ENCODE measurements at regions not wholly inside any gene's neighbourhood (a gene's known extent, or its start where the extent isn't known, plus 50 kb on each side); places are given as distances from the start of the nearest gene placed in this dataset.

GRCh38 chr2:33728106-33728505 lies 129.0 kb upstream of the FAM98A start:
- H3K27me3 Mint-ChIP-seq (ENCODE audit: low read depth) = peaks cover 9% of the 10 kb centered on the region
- no peak overlapping the region for H3K27ac Mint-ChIP-seq (ENCODE audit: unreplicated experiment)
- H3K9me3 Mint-ChIP-seq (ENCODE audit: low read depth) = no peaks in the 10 kb centered on the region
- no peaks in the 10 kb centered on the region for H3K36me3 Mint-ChIP-seq (ENCODE audit: low read depth)
- no peaks in the 10 kb centered on the region for H3K4me1 Mint-ChIP-seq (ENCODE audit: low read depth)
- no peak overlapping the region for H3K4me3 Mint-ChIP-seq (ENCODE audit: unreplicated experiment)
- TF ChIP-seq, protein P1, sequence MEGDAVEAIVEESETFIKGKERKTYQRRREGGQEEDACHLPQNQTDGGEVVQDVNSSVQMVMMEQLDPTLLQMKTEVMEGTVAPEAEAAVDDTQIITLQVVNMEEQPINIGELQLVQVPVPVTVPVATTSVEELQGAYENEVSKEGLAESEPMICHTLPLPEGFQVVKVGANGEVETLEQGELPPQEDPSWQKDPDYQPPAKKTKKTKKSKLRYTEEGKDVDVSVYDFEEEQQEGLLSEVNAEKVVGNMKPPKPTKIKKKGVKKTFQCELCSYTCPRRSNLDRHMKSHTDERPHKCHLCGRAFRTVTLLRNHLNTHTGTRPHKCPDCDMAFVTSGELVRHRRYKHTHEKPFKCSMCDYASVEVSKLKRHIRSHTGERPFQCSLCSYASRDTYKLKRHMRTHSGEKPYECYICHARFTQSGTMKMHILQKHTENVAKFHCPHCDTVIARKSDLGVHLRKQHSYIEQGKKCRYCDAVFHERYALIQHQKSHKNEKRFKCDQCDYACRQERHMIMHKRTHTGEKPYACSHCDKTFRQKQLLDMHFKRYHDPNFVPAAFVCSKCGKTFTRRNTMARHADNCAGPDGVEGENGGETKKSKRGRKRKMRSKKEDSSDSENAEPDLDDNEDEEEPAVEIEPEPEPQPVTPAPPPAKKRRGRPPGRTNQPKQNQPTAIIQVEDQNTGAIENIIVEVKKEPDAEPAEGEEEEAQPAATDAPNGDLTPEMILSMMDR (IDR thresholded peaks at IDR 0.05) = no peak
- no peak for DNase-seq (ENCODE audit: low spot score)

DNA sequence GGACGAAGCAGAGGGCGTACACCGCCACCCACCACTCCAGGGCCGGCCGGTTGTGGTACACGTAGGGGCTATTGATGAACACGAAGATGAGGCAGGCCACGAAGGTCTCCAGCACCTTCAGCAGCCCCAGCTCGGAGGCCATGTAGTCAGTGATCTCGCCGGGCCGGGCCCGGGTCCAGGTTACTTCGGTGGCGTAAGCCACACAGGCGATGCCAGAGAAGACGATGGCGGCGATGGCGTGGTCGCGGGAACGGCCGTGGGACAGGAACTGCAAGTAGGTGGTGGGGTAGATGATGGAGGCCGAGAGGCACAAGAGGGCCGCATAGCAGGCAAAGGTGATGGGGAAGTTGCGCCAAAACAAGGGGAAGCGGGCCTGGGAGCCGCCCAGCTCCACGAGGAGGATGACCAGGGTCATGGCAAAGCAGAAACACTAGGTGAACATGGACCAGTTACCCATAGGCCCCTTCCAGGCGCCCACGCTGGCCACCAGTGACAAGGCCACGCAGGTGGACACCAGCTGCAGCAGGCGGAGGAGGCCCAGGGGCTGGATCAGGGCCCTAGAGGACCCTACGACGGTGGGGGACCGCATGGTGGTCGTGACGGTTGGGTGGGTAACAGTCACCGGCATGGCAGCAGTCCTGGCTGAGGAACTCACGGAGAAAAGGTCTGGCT lies 128.4 kb upstream of the FAM98A start:
- TF ChIP-seq, protein P1 (IDR thresholded peaks at IDR 0.05) = no peak
- no peaks in the 10 kb centered on the region for H3K36me3 Mint-ChIP-seq (ENCODE audit: low read depth)
- DNase-seq (ENCODE audit: low spot score) = peak; percentile 87
- H3K27ac Mint-ChIP-seq (ENCODE audit: unreplicated experiment) = no peak overlapping the region
- peaks cover 11% of the 10 kb centered on the region for H3K27me3 Mint-ChIP-seq (ENCODE audit: low read depth)
- H3K4me1 Mint-ChIP-seq (ENCODE audit: low read depth) = no peaks in the 10 kb centered on the region
- no peak overlapping the region for H3K4me3 Mint-ChIP-seq (ENCODE audit: unreplicated experiment)
- no peaks in the 10 kb centered on the region for H3K9me3 Mint-ChIP-seq (ENCODE audit: low read depth)

DNA sequence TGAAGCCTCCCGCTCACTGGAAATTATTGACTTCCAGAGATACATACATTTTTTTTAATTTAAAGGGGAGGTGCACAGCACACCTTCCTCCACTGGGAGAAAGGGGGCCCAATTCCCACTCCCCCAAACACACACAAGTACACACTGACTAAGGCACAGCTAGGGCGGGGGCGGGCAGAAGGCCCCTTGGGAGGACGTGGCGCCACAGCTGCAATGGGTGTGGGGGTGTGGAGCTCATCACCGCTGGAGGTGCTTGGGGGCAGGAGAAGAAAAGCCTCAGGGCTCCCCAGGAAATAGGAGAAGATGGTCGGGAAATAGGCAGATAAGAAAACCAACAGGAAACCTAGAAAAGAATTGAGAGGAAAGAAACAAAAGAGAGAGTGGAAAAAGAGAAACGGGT lies 127.3 kb upstream of the FAM98A start:
- Mint-ChIP-seq H3K27me3 (ENCODE audit: low read depth) (peaks cover 15% of the 10 kb centered on the region), H3K36me3 (ENCODE audit: low read depth) (no peaks in the 10 kb centered on the region), H3K4me1 (ENCODE audit: low read depth) (no peaks in the 10 kb centered on the region), H3K27ac (ENCODE audit: unreplicated experiment) (no peak overlapping the region), H3K9me3 (ENCODE audit: low read depth) (no peaks in the 10 kb centered on the region), H3K4me3 (ENCODE audit: unreplicated experiment) (no peak overlapping the region)
- TF ChIP-seq, protein P1 (IDR thresholded peaks at IDR 0.05) = no peak
- DNase-seq (ENCODE audit: low spot score) = no peak

- no peaks in the 10 kb centered on the region for H3K4me1 Mint-ChIP-seq (ENCODE audit: low read depth)
- no peaks in the 10 kb centered on the region for H3K9me3 Mint-ChIP-seq (ENCODE audit: low read depth)
- H3K27ac Mint-ChIP-seq (ENCODE audit: unreplicated experiment) = no peak overlapping the region
- peaks cover 28% of the 10 kb centered on the region for H3K27me3 Mint-ChIP-seq (ENCODE audit: low read depth)
- no peaks in the 10 kb centered on the region for H3K36me3 Mint-ChIP-seq (ENCODE audit: low read depth)
- no peak overlapping the region for H3K4me3 Mint-ChIP-seq (ENCODE audit: unreplicated experiment)
- TF ChIP-seq, protein P1 (IDR thresholded peaks at IDR 0.05) = no peak
- DNase-seq (ENCODE audit: low spot score) = no peak
These were observed 124.2 kb upstream of the FAM98A start for GRCh38 chr2:33723329-33723728.

- no peak overlapping the region for H3K27ac Mint-ChIP-seq (ENCODE audit: unreplicated experiment)
- no peaks in the 10 kb centered on the region for H3K4me1 Mint-ChIP-seq (ENCODE audit: low read depth)
- H3K27me3 Mint-ChIP-seq (ENCODE audit: low read depth) = peaks cover 41% of the 10 kb centered on the region
- H3K9me3 Mint-ChIP-seq (ENCODE audit: low read depth) = no peaks in the 10 kb centered on the region
- DNase-seq (ENCODE audit: low spot score) = no peak
- no peaks in the 10 kb centered on the region for H3K36me3 Mint-ChIP-seq (ENCODE audit: low read depth)
- H3K4me3 Mint-ChIP-seq (ENCODE audit: unreplicated experiment) = no peak overlapping the region
- TF ChIP-seq, protein P1 (IDR thresholded peaks at IDR 0.05) = no peak
These were observed 120.0 kb upstream of the FAM98A start for GRCh38 chr2:33719067-33719466.
